MM.1S (cell line): ENCODE measurements at regions not wholly inside any gene's neighbourhood (a gene's known extent, or its start where the extent isn't known, plus 50 kb on each side); places are given as distances from the start of the nearest gene placed in this dataset.

ENCODE experiments used
- CTCF ChIP-seq: fragments of 300-600 bp; sonication (generic); IDR thresholded peaks from 2 replicates; pipeline ENCODE4 v1.5.1; 2016; ENCODE audit warnings: antibody characterized with exemption, low read length, mixed read lengths
- EZH2 ChIP-seq: fragments of 300-600 bp; sonication (generic); optimal IDR thresholded peaks from 2 replicates; pipeline ENCODE3; 2017; ENCODE audit warnings: low read depth, mild to moderate bottlenecking, antibody characterized with exemption, low read length, mixed read lengths

- TF ChIP-seq CTCF (no peak), EZH2 (no peak)
Observed at GRCh38 chr15:20357481-20358065, 184.0 kb downstream of the GOLGA6L6 start.
